WTC11 (cell line): ENCODE measurements at regions not wholly inside any gene's neighbourhood (a gene's known extent, or its start where the extent isn't known, plus 50 kb on each side); places are given as distances from the start of the nearest gene placed in this dataset.

Source experiments
- ARID4B ChIP-seq: sonication (generic); formaldehyde crosslinking; IDR thresholded peaks from 2 replicates; pipeline ENCODE4 v1.8.0; 2023; ENCODE audit warnings: missing genetic modification reagents, mild to moderate bottlenecking, borderline replicate concordance
- ATF3 ChIP-seq: sonication (generic); formaldehyde crosslinking; conservative IDR thresholded peaks from 2 replicates; pipeline ENCODE4 v1.8.1; 2022; ENCODE audit warnings: mild to moderate bottlenecking, missing genetic modification reagents
- CTCF ChIP-seq: fragments of 200-600 bp; IDR thresholded peaks from 2 replicates; pipeline ENCODE4 v1.8.0; 2022; ENCODE audit warnings: antibody characterized with exemption
- FOXK1 ChIP-seq: sonication (generic); formaldehyde crosslinking; IDR thresholded peaks from 2 replicates; pipeline ENCODE4 v1.8.0; 2022; ENCODE audit warnings: mild to moderate bottlenecking, moderate library complexity, missing genetic modification reagents
- FOXP1 ChIP-seq: sonication (generic); formaldehyde crosslinking; IDR thresholded peaks from 2 replicates; pipeline ENCODE4 v1.8.0; 2022; ENCODE audit warnings: missing genetic modification reagents, mild to moderate bottlenecking, moderate library complexity, borderline replicate concordance
- NFE2L1 ChIP-seq: sonication (generic); formaldehyde crosslinking; IDR thresholded peaks from 2 replicates; pipeline ENCODE4 v1.8.1; 2023; ENCODE audit warnings: missing genetic modification reagents
- USF2 ChIP-seq: sonication (generic); formaldehyde crosslinking; IDR thresholded peaks from 2 replicates; pipeline ENCODE4 v1.8.1; 2023; ENCODE audit warnings: mild to moderate bottlenecking, missing genetic modification reagents, moderate library complexity
- ZNF232 ChIP-seq: sonication (generic); formaldehyde crosslinking; IDR thresholded peaks from 2 replicates; pipeline ENCODE4 v1.8.0; 2022; ENCODE audit warnings: mild to moderate bottlenecking, missing genetic modification reagents
- ZNF396 ChIP-seq: fragments of 250-450 bp; sonication (Bioruptor Pico); IDR thresholded peaks from 2 replicates; pipeline ENCODE4 v1.8.0; 2021; ENCODE audit warnings: mild to moderate bottlenecking, moderate library complexity, borderline replicate concordance

GRCh38 chr7:84669177-84669732 lies 474.7 kb upstream of the SEMA3A start:
- no peak for TF ChIP-seq FOXK1 (CRISPR knock-in tag)
- TF ChIP-seq ZNF396, result no peak
- TF ChIP-seq FOXP1 (CRISPR knock-in tag), result no peak
- no peak for TF ChIP-seq NFE2L1 (CRISPR knock-in tag)
- TF ChIP-seq ARID4B (CRISPR knock-in tag), result no peak
- no peak for TF ChIP-seq USF2 (CRISPR knock-in tag)
- TF ChIP-seq ATF3 (CRISPR knock-in tag), result no peak
- no peak for TF ChIP-seq CTCF
- TF ChIP-seq ZNF232 (CRISPR knock-in tag), result no peak
